GM12878 (cell line): ENCODE measurements at regions not wholly inside any gene's neighbourhood (a gene's known extent, or its start where the extent isn't known, plus 50 kb on each side); places are given as distances from the start of the nearest gene placed in this dataset.

Experiments
- ATAC-seq: fragments of 200-7000 bp; cut with Tn5 transposase; 3 replicates; pipeline ENCODE4 v1.9.1; 2020; ENCODE audit warnings: mild to moderate bottlenecking, moderate library complexity
- BruUV-seq: library from RNA; stranded (reverse); fragments of 400-500 nt; replicated peaks from 2 replicates; lab custom pipeline; 2021; lab: Mats Ljungman, UMichigan
- CTCF ChIA-PET: fragments of 300-600 bp; sonication (Branson Sonifier 250); formaldehyde crosslinking; extraction: SDS; loops from one replicate; lab custom pipeline; 2021; ENCODE audit warnings: inconsistent platforms; lab: Yijun Ruan, JAX
- POLR2A ChIA-PET: fragments of 350-600 bp; formaldehyde crosslinking; extraction: SDS; loops from one replicate; lab custom pipeline; 2021; ENCODE audit warnings: inconsistent platforms; lab: Charles Lee
- RAD21 ChIA-PET: fragments of 300-600 bp; sonication (Branson Sonifier 250); formaldehyde crosslinking; loops from one replicate; lab custom pipeline; 2023; ENCODE audit warnings: antibody characterized with exemption; ENCODE audit not compliant: unreplicated experiment; lab: Charles Lee
- SMC1A ChIA-PET: fragments of 300-600 bp; sonication (Branson Sonifier 250); formaldehyde crosslinking; loops from one replicate; lab custom pipeline; 2023; ENCODE audit not compliant: unreplicated experiment, uncharacterized antibody; lab: Charles Lee
- DNase-seq: peaks from one replicate; pipeline ENCODE4 v3.0.0-alpha.2; 2011; ENCODE audit warnings: low read depth, low spot score
- FAIRE-seq: peaks from 3 replicates; lab custom pipeline; 2011; peaks lifted over from hg19 to GRCh38; lab: Jason Lieb, UNC
- H2AFZ ChIP-seq: 2 replicates; pipeline ENCODE4 v1.6.0; 2011; ENCODE audit warnings: low read depth, low read length, control low read depth; ENCODE audit not compliant: control insufficient read depth
- H3K27ac ChIP-seq: 2 replicates; pipeline ENCODE4 v1.5.1; 2011; ENCODE audit warnings: control low read depth; ENCODE audit not compliant: control insufficient read depth, insufficient read depth
- H3K27me3 ChIP-seq, 2 experiments: replicated peaks in 1 of 2; 2 replicates each; pipeline versions ENCODE4 v1.6.0 to v1.6.1; 2011; ENCODE audit warnings: low read length in 1 of 2; ENCODE audit not compliant: control insufficient read depth in 2 of 2, insufficient read depth in 2 of 2
- H3K36me3 ChIP-seq, 2 experiments: 2 replicates each; pipeline ENCODE4 v1.5.1; 2011; ENCODE audit warnings: low read length in 1 of 2; ENCODE audit not compliant: control insufficient read depth in 2 of 2, insufficient read depth in 2 of 2
- H3K4me1 ChIP-seq: 2 replicates; pipeline ENCODE4 v1.6.1; 2011; ENCODE audit warnings: mild to moderate bottlenecking, low read length, moderate library complexity, mixed read lengths; ENCODE audit not compliant: control insufficient read depth, insufficient read depth
- H3K4me2 ChIP-seq: 2 replicates; pipeline ENCODE4 v1.6.0; 2011; ENCODE audit warnings: control low read depth; ENCODE audit not compliant: control insufficient read depth, insufficient read depth
- H3K4me3 ChIP-seq: fragments of 200-600 bp; sonication (generic); 2 replicates; pipeline ENCODE4 v1.5.1; 2016
- H3K79me2 ChIP-seq: 2 replicates; pipeline ENCODE4 v1.6.0; 2011; ENCODE audit warnings: low read length; ENCODE audit not compliant: control insufficient read depth, insufficient read depth
- H3K9ac ChIP-seq: 2 replicates; pipeline ENCODE4 v1.8.0; 2011; ENCODE audit warnings: low read length, control low read depth, mixed read lengths; ENCODE audit not compliant: control insufficient read depth, insufficient read depth
- H3K9me3 ChIP-seq: replicated peaks from 3 replicates; pipeline ENCODE4 v1.5.1; 2011; ENCODE audit warnings: mild to moderate bottlenecking, low read length; ENCODE audit not compliant: control insufficient read depth, insufficient read depth
- H4K20me1 ChIP-seq: 2 replicates; pipeline ENCODE4 v1.6.0; 2011; ENCODE audit not compliant: control insufficient read depth, insufficient read depth
- CREB1 ChIP-seq: IDR thresholded peaks from 2 replicates; pipeline ENCODE4 v1.6.1; 2012; ENCODE audit warnings: low read depth, mild to moderate bottlenecking, inconsistent platforms
- ETV6 ChIP-seq, 2 experiments: fragments of 450-650 bp in 1 of 2; IDR thresholded peaks in 1 of 2; conservative IDR thresholded peaks in 1 of 2; 2 replicates each; pipeline ENCODE4 v1.6.1; 2014; ENCODE audit warnings: antibody characterized with exemption in 1 of 2, borderline replicate concordance in 1 of 2, low read depth in 1 of 2, mild to moderate bottlenecking in 1 of 2, moderate library complexity in 1 of 2
- IKZF1 ChIP-seq: fragments of 450-650 bp; conservative IDR thresholded peaks from 2 replicates; pipeline ENCODE4 v1.6.1; 2017; ENCODE audit warnings: antibody characterized with exemption, mild to moderate bottlenecking
- LARP7 ChIP-seq: fragments of 450-650 bp; IDR thresholded peaks from 2 replicates; pipeline ENCODE4 v1.6.1; 2017; ENCODE audit warnings: mild to moderate bottlenecking
- SMAD1 ChIP-seq: fragments of 450-650 bp; IDR thresholded peaks from 2 replicates; pipeline ENCODE4 v1.6.1; 2018; ENCODE audit warnings: mild to moderate bottlenecking, low read depth; ENCODE audit not compliant: partially characterized antibody
- SRF ChIP-seq, 2 experiments: IDR thresholded peaks; 2 replicates each; pipeline ENCODE4 v1.6.1; 2011; ENCODE audit warnings: low read depth in 2 of 2, low read length in 2 of 2, mild to moderate bottlenecking in 1 of 2, moderate library complexity in 1 of 2
- ZNF384 ChIP-seq: IDR thresholded peaks from 2 replicates; pipeline ENCODE4 v1.6.1; 2012; ENCODE audit warnings: low read depth, mild to moderate bottlenecking, low read length, improper control_type of control experiment, borderline replicate concordance
- WGBS: methylation state at CpG from one replicate; pipeline ENCODE4 v1.1.6; 2016; ENCODE audit warnings: low lambda C conversion rate; ENCODE audit not compliant: insufficient replicate concordance, insufficient coverage; ENCODE audit errors: missing lambda C conversion rate; 5-methylcytosine and 5-hydroxymethylcytosine counted together
- in situ Hi-C: fragments of 300-500 bp; cut with MboI; formaldehyde crosslinking; loops from 9 replicates; pipeline ENCODE4 v1.14.3; 2018; ENCODE audit warnings: mixed read lengths
- intact Hi-C: fragments of 100-400 bp; cut with micrococcal nuclease; formaldehyde crosslinking; loops from one replicate; pipeline ENCODE4 v1.14.2; 2022; ENCODE audit not compliant: unreplicated experiment
- TF ChIP-seq, protein P1 (sequence below): fragments of 450-650 bp; IDR thresholded peaks from 2 replicates; pipeline ENCODE4 v1.6.1; 2017; ENCODE audit warnings: mild to moderate bottlenecking, moderate library complexity
- TF ChIP-seq, protein P2 (sequence below): fragments of 450-650 bp; IDR thresholded peaks from 2 replicates; pipeline ENCODE4 v1.6.1; 2016; ENCODE audit warnings: mild to moderate bottlenecking

DNA sequence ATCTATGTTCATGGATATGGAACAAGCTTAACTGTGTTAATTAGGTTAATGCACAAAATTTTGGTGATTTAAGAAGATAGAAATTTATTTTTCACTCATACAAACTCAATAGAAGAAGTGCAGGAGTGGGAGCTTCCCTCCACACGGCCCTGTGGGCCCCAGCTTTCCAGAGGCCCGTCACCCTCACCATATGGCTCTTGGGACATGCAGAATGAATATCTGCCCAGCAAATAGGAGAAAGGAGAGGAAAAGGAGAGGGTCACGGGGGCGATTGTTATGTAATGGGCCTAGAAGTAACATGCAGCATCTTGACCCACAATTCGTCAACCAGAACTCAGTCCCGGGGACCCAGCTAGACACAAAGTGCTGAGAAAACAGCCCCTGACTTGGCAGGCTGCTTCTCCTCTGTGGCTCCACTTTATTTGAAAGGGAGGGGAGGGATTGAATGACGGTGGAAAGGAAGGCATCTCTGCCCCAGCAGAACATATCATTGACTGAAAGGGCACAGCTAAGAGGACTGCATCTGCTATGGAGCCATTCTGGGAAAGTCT, 648.2 kb upstream of the ID2 start:
- no TSS peak for BruUV-seq
- in situ Hi-C loops: no loop called here

GRCh38 chr2:8036366-8036765, 645.5 kb upstream of the ID2 start:
- no peaks in the 10 kb centered on the region for H3K27me3 ChIP-seq
- H3K79me2 ChIP-seq: no peaks in the 10 kb centered on the region
- H3K4me1 ChIP-seq: peaks cover 12% of the 10 kb centered on the region
- intact Hi-C loops: no loop called here
- RAD21 ChIA-PET: interaction anchor here (1.7 kb wide), 1 partner anchor 14 kb away, joined by 6 read pairs; no protein-coding TSS in a partner anchor
- no peak overlapping the region for H3K9ac ChIP-seq
- CTCF ChIA-PET: interaction anchor here (0.7 to 1.1 kb wide), 2 partner anchors 30 to 32 kb away, joined by 3 read pairs; no protein-coding TSS in a partner anchor
- no TSS peak for BruUV-seq
- SMC1A ChIA-PET: interaction anchor here (0.8 to 2.0 kb wide), 9 partner anchors 10 to 202 kb away, joined by 3 to 8 read pairs (median 4); no protein-coding TSS in a partner anchor
- DNase-seq (no peak), ATAC-seq (peak; percentile 76), FAIRE-seq (no peak)
- in situ Hi-C loops: no loop called here
- no peaks in the 10 kb centered on the region for H4K20me1 ChIP-seq
- H2AFZ ChIP-seq: no peak overlapping the region
- no peak overlapping the region for H3K4me3 ChIP-seq
- H3K4me2 ChIP-seq: no peak overlapping the region
- no peaks in the 10 kb centered on the region for H3K36me3 ChIP-seq
- POLR2A ChIA-PET: no interaction called here
- H3K9me3 ChIP-seq: no peaks in the 10 kb centered on the region; the same call in 2 of the 3 replicates
- H3K27ac ChIP-seq: no peak overlapping the region
- 15% methylated on average over 2 of the region's 2 CpGs for WGBS
- TF ChIP-seq ETV6 (conservative IDR thresholded peaks at IDR 0.05 in 1 of 2, IDR thresholded peaks at IDR 0.05 in 1 of 2; ENCODE audit: borderline replicate concordance in 1 of 2, low read depth in 1 of 2): no peak
- TF ChIP-seq CREB1: no peak
- TF ChIP-seq, protein P1, sequence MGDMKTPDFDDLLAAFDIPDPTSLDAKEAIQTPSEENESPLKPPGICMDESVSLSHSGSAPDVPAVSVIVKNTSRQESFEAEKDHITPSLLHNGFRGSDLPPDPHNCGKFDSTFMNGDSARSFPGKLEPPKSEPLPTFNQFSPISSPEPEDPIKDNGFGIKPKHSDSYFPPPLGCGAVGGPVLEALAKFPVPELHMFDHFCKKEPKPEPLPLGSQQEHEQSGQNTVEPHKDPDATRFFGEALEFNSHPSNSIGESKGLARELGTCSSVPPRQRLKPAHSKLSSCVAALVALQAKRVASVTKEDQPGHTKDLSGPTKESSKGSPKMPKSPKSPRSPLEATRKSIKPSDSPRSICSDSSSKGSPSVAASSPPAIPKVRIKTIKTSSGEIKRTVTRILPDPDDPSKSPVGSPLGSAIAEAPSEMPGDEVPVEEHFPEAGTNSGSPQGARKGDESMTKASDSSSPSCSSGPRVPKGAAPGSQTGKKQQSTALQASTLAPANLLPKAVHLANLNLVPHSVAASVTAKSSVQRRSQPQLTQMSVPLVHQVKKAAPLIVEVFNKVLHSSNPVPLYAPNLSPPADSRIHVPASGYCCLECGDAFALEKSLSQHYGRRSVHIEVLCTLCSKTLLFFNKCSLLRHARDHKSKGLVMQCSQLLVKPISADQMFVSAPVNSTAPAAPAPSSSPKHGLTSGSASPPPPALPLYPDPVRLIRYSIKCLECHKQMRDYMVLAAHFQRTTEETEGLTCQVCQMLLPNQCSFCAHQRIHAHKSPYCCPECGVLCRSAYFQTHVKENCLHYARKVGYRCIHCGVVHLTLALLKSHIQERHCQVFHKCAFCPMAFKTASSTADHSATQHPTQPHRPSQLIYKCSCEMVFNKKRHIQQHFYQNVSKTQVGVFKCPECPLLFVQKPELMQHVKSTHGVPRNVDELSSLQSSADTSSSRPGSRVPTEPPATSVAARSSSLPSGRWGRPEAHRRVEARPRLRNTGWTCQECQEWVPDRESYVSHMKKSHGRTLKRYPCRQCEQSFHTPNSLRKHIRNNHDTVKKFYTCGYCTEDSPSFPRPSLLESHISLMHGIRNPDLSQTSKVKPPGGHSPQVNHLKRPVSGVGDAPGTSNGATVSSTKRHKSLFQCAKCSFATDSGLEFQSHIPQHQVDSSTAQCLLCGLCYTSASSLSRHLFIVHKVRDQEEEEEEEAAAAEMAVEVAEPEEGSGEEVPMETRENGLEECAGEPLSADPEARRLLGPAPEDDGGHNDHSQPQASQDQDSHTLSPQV: no peak
- TF ChIP-seq IKZF1: peak; percentile 62
- TF ChIP-seq SRF (IDR thresholded peaks at IDR 0.05; ENCODE audit: low read depth in 2 of 2, low read length in 2 of 2): no peak

More for the DNA sequence above, 648.2 kb upstream of the ID2 start:
- ChIA-PET CTCF (no interaction called here), RAD21 (interaction anchor here (1.0 kb wide), 1 partner anchor 309 kb away, joined by 3 read pairs; no protein-coding TSS in a partner anchor), SMC1A (interaction anchor here (1.3 to 1.6 kb wide), 3 partner anchors 15 to 26 kb away, joined by 3 to 4 read pairs (median 3); no protein-coding TSS in a partner anchor), POLR2A (no interaction called here)
- Histone ChIP-seq H3K27me3 (no peaks in the 10 kb centered on the region), H3K79me2 (no peaks in the 10 kb centered on the region), H3K9ac (no peak overlapping the region), H3K4me1 (peaks cover 15% of the 10 kb centered on the region), H4K20me1 (no peaks in the 10 kb centered on the region), H3K4me3 (no peak overlapping the region), H2AFZ (no peak overlapping the region), H3K4me2 (no peak overlapping the region), H3K9me3 (no peaks in the 10 kb centered on the region; the same call in 2 of the 3 replicates), H3K36me3 (no peaks in the 10 kb centered on the region), H3K27ac (no peak overlapping the region)
- intact Hi-C loops: no loop called here
- DNase-seq (no peak), ATAC-seq (no peak), FAIRE-seq (no peak)
- 35% methylated on average over 7 of the region's 7 CpGs for WGBS
- no peak for TF ChIP-seq ZNF384
- TF ChIP-seq CREB1: no peak
- TF ChIP-seq SMAD1: no peak
- no peak for TF ChIP-seq LARP7
- TF ChIP-seq, protein P2, sequence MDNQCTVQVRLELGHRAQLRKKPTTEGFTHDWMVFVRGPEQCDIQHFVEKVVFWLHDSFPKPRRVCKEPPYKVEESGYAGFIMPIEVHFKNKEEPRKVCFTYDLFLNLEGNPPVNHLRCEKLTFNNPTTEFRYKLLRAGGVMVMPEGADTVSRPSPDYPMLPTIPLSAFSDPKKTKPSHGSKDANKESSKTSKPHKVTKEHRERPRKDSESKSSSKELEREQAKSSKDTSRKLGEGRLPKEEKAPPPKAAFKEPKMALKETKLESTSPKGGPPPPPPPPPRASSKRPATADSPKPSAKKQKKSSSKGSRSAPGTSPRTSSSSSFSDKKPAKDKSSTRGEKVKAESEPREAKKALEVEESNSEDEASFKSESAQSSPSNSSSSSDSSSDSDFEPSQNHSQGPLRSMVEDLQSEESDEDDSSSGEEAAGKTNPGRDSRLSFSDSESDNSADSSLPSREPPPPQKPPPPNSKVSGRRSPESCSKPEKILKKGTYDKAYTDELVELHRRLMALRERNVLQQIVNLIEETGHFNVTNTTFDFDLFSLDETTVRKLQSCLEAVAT: no peak
